Lung (tissue), 11 donors: ENCODE measurements at regions not wholly inside any gene's neighbourhood (a gene's known extent, or its start where the extent isn't known, plus 50 kb on each side); places are given as distances from the start of the nearest gene placed in this dataset.

Experiments
- ATAC-seq: fragments of 200-7000 bp; cut with Tn5 transposase; one replicate; pipeline ENCODE4 v1.9.1; 2020; ENCODE audit warnings: moderate number of reproducible peaks; ENCODE audit not compliant: insufficient read depth, low FRiP score
- DNase-seq, 3 donors: peaks; one replicate each; pipeline ENCODE4 v3.0.0-alpha.2; 2013 to 2017
- H3K27ac ChIP-seq, 2 donors: one replicate each; pipeline ENCODE4 v1.5.1; 2013; ENCODE audit warnings: mild to moderate bottlenecking in 2 of 2, moderate library complexity in 2 of 2, control low read depth in 1 of 2, inconsistent platforms in 1 of 2, low read depth in 1 of 2, low read length in 1 of 2
- H3K27me3 ChIP-seq, 3 donors: one replicate each; pipeline ENCODE4 v1.5.1; 2013; ENCODE audit warnings: low read length in 2 of 3; ENCODE audit not compliant: control insufficient read depth in 3 of 3, insufficient read depth in 3 of 3
- H3K36me3 ChIP-seq, 4 donors: one replicate each; pipeline ENCODE4 v1.5.1; 2013; ENCODE audit warnings: low read length in 4 of 4, mild to moderate bottlenecking in 1 of 4, moderate library complexity in 1 of 4; ENCODE audit not compliant: control insufficient read depth in 4 of 4, insufficient read depth in 4 of 4
- H3K4me1 ChIP-seq, 5 donors: one replicate each; pipeline ENCODE4 v1.5.1; 2013; ENCODE audit warnings: low read length in 5 of 5, mild to moderate bottlenecking in 2 of 5, moderate library complexity in 1 of 5; ENCODE audit not compliant: control insufficient read depth in 5 of 5, insufficient read depth in 5 of 5
- H3K4me3 ChIP-seq: one replicate; pipeline ENCODE4 v1.5.1; 2013; ENCODE audit warnings: mild to moderate bottlenecking, control low read depth, moderate library complexity
- H3K9ac ChIP-seq, 2 donors: one replicate each; pipeline ENCODE4 v1.5.1; 2013; ENCODE audit warnings: low read length in 2 of 2, control low read depth in 1 of 2; ENCODE audit not compliant: insufficient read depth in 1 of 2
- H3K9me3 ChIP-seq, 4 donors: one replicate each; pipeline ENCODE4 v1.5.1; 2013; ENCODE audit warnings: low read length in 3 of 4, mild to moderate bottlenecking in 1 of 4, moderate library complexity in 1 of 4; ENCODE audit not compliant: control insufficient read depth in 4 of 4, insufficient read depth in 3 of 4
- CTCF ChIP-seq: IDR thresholded peaks from 2 replicates; pipeline ENCODE4 v1.5.1; 2012; ENCODE audit warnings: mild to moderate bottlenecking; ENCODE audit errors: control extremely low read depth, extremely low read depth
- WGBS, 2 donors: extraction: QIAGEN DNeasy Blood & Tissue Kit; methylation state at CpG; one replicate each; pipeline ENCODE4 v1.1.7; 2013; 5-methylcytosine and 5-hydroxymethylcytosine counted together
- donor health status: control.
- donor health status: control.
- donor health status: Bipolar disorder and iron deficiency.
- donor health status: healthy.
- donor health status: DM: yes; HTN: yes; CAD: no.

GRCh38 chrX:121208563-121208962 lies 161.2 kb downstream of the GLUD2 start:
- Histone ChIP-seq H3K9me3 (no peaks in the 10 kb centered on the region), H3K4me3 (no peak overlapping the region), H3K36me3 (no peaks in the 10 kb centered on the region), H3K27ac (no peak overlapping the region), H3K27me3 (no peaks in the 10 kb centered on the region), H3K9ac (no peak overlapping the region), H3K4me1 (no peaks in the 10 kb centered on the region)
- DNase-seq (no peak), ATAC-seq (no peak)
- 70 to 94% methylated on average over 2 of the region's 2 CpGs for WGBS, 2 donors
- no peak for TF ChIP-seq CTCF

- DNase-seq: no peak
- ATAC-seq: no peak
- Histone ChIP-seq H3K9me3 (no peaks in the 10 kb centered on the region), H3K4me3 (no peak overlapping the region), H3K36me3 (no peaks in the 10 kb centered on the region), H3K27me3 (no peaks in the 10 kb centered on the region), H3K9ac (no peak overlapping the region), H3K4me1 (no peaks in the 10 kb centered on the region), H3K27ac (no peak overlapping the region)
- TF ChIP-seq CTCF: no peak
- WGBS, 2 donors: 63 to 87% methylated on average over 2 of the region's 2 CpGs
Observed at GRCh38 chrX:121216641-121217374, 169.4 kb downstream of the GLUD2 start.

- Histone ChIP-seq H3K9ac (no peak overlapping the region), H3K4me3 (no peak overlapping the region), H3K4me1 (no peaks in the 10 kb centered on the region), H3K36me3 (no peaks in the 10 kb centered on the region), H3K27me3 (no peaks in the 10 kb centered on the region), H3K27ac (no peak overlapping the region), H3K9me3 (no peaks in the 10 kb centered on the region)
- 61 to 84% methylated on average over 3 of the region's 3 CpGs for WGBS, 2 donors
- no peak for TF ChIP-seq CTCF
- DNase-seq: no peak
- no peak for ATAC-seq
Observed at GRCh38 chrX:121221322-121221977, 174.0 kb downstream of the GLUD2 start.
